Neural progenitor cell (in vitro differentiated cells): ENCODE measurements at regions not wholly inside any gene's neighbourhood (a gene's known extent, or its start where the extent isn't known, plus 50 kb on each side); places are given as distances from the start of the nearest gene placed in this dataset.

Source experiments
- DNase-seq: peaks from one replicate; pipeline ENCODE4 v3.0.0-alpha.2; 2016; ENCODE audit warnings: low spot score
- H2AFZ ChIP-seq: fragments of 200-600 bp; sonication (generic); replicated peaks from 2 replicates; pipeline ENCODE4 v1.6.1; 2016; ENCODE audit warnings: antibody characterized with exemption
- H3F3A ChIP-seq: fragments of 200-600 bp; sonication (generic); 2 replicates; pipeline ENCODE4 v1.6.1; 2016; ENCODE audit warnings: antibody characterized with exemption, low read depth
- H3K27ac ChIP-seq: fragments of 200-600 bp; sonication (generic); 2 replicates; pipeline ENCODE4 v1.5.1; 2016; ENCODE audit warnings: mild to moderate bottlenecking
- H3K27me3 ChIP-seq: fragments of 200-600 bp; sonication (generic); 2 replicates; pipeline ENCODE4 v1.6.1; 2016; ENCODE audit warnings: mild to moderate bottlenecking, moderate library complexity
- H3K36me3 ChIP-seq: fragments of 200-600 bp; sonication (generic); 2 replicates; pipeline ENCODE4 v1.5.1; 2016
- H3K4me1 ChIP-seq: fragments of 200-600 bp; sonication (generic); 2 replicates; pipeline ENCODE4 v1.6.1; 2016; ENCODE audit warnings: mixed run types
- H3K4me2 ChIP-seq: fragments of 200-600 bp; sonication (generic); 2 replicates; pipeline ENCODE4 v1.6.1; 2016
- H3K4me3 ChIP-seq: fragments of 200-600 bp; sonication (generic); 2 replicates; pipeline ENCODE4 v1.5.1; 2016
- H3K79me2 ChIP-seq: fragments of 200-600 bp; sonication (generic); 2 replicates; pipeline ENCODE4 v1.6.1; 2016; ENCODE audit warnings: low read depth
- H3K9ac ChIP-seq: fragments of 200-600 bp; sonication (generic); 2 replicates; pipeline ENCODE4 v1.6.1; 2016
- H3K9me3 ChIP-seq: fragments of 200-600 bp; sonication (generic); 2 replicates; pipeline ENCODE4 v1.5.1; 2016; ENCODE audit warnings: low read depth
- H4K20me1 ChIP-seq: fragments of 200-600 bp; sonication (generic); 2 replicates; pipeline ENCODE4 v1.6.1; 2016; ENCODE audit warnings: low read depth
- H3K27ac Mint-ChIP-seq: 3 replicates; pipeline ENCODE4 v1.8.0; 2021; ENCODE audit warnings: mixed read lengths
- H3K27me3 Mint-ChIP-seq: 2 replicates; pipeline ENCODE4 v1.8.0; 2022; ENCODE audit warnings: low read depth, mild to moderate bottlenecking, inconsistent platforms, moderate library complexity, mixed read lengths; ENCODE audit not compliant: insufficient read depth
- H3K36me3 Mint-ChIP-seq: 3 replicates; pipeline ENCODE4 v1.8.0; 2021; ENCODE audit warnings: mixed read lengths
- H3K4me1 Mint-ChIP-seq: 3 replicates; pipeline ENCODE4 v1.8.0; 2021; ENCODE audit warnings: mixed read lengths
- H3K4me3 Mint-ChIP-seq: 3 replicates; pipeline ENCODE4 v1.8.0; 2021; ENCODE audit warnings: mild to moderate bottlenecking, moderate library complexity, mixed read lengths
- H3K9me3 Mint-ChIP-seq: 3 replicates; pipeline ENCODE4 v1.8.0; 2020; ENCODE audit warnings: mixed read lengths
- CTCF ChIP-seq: fragments of 200-600 bp; sonication (generic); IDR thresholded peaks from 2 replicates; pipeline ENCODE4 v1.5.1; 2017; ENCODE audit warnings: antibody characterized with exemption, mild to moderate bottlenecking
- EZH2 ChIP-seq: fragments of 200-600 bp; sonication (generic); IDR thresholded peaks from 2 replicates; pipeline ENCODE4 v1.6.1; 2017; ENCODE audit warnings: antibody characterized with exemption, mild to moderate bottlenecking, moderate library complexity
- EZH2phosphoT487 ChIP-seq: fragments of 200-600 bp; sonication (generic); IDR thresholded peaks from 2 replicates; pipeline ENCODE4 v1.6.1; 2017; ENCODE audit warnings: antibody characterized with exemption

- H3K36me3 ChIP-seq: no peaks in the 10 kb centered on the region
- peaks cover 5% of the 10 kb centered on the region for H3K4me1 ChIP-seq
- peaks cover 3% of the 10 kb centered on the region for H3K36me3 Mint-ChIP-seq
- no peaks in the 10 kb centered on the region for H3K79me2 ChIP-seq
- no peak for DNase-seq
- H3K27ac ChIP-seq: no peak overlapping the region
- no peak overlapping the region for H2AFZ ChIP-seq
- H3K9me3 Mint-ChIP-seq: peaks cover 8% of the 10 kb centered on the region
- H3K4me2 ChIP-seq: no peak overlapping the region
- H3K4me1 Mint-ChIP-seq: peaks cover 15% of the 10 kb centered on the region
- H4K20me1 ChIP-seq: no peaks in the 10 kb centered on the region
- H3K9me3 ChIP-seq: no peaks in the 10 kb centered on the region
- H3K4me3 Mint-ChIP-seq: no peak overlapping the region
- H3K4me3 ChIP-seq: no peak overlapping the region
- no peak overlapping the region for H3K27ac Mint-ChIP-seq
- no peaks in the 10 kb centered on the region for H3K27me3 Mint-ChIP-seq
- no peak overlapping the region for H3K9ac ChIP-seq
- TF ChIP-seq EZH2phosphoT487 (no peak), EZH2 (no peak)
- no peaks in the 10 kb centered on the region for H3K27me3 ChIP-seq
- peaks cover 4% of the 10 kb centered on the region for H3F3A ChIP-seq
Observed at GRCh38 chr6:80480421-80481157, 374.1 kb downstream of the BCKDHB start.

DNA sequence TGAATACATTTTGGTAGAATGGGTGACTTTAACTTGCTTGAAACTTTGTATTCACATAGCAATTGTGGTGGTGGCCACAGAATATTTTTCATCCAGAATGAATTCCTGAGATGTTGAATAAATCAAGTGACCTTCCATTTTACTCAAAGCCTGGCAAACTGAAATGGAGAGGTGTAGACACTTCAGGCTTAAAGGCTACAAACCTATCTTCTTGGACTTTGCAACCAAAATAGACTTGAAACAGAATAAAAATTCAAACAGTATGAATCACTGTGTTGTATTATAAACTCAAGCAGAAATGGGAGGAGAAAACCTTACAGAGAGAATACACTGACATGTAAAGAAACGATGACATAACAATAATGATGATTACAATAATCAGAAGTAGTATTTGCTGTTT lies 371.6 kb downstream of the BCKDHB start:
- H3K4me2 ChIP-seq: no peak overlapping the region
- H3K4me3 ChIP-seq: no peak overlapping the region
- TF ChIP-seq CTCF: no peak
- TF ChIP-seq EZH2phosphoT487: no peak
- TF ChIP-seq EZH2: no peak
- H3K9me3 ChIP-seq: no peaks in the 10 kb centered on the region
- H3K9ac ChIP-seq: no peak overlapping the region
- H3K79me2 ChIP-seq: no peaks in the 10 kb centered on the region
- Mint-ChIP-seq H3K27me3 (no peaks in the 10 kb centered on the region), H3K4me1 (peaks cover 10% of the 10 kb centered on the region), H3K27ac (no peak overlapping the region), H3K9me3 (peaks cover 9% of the 10 kb centered on the region), H3K36me3 (no peaks in the 10 kb centered on the region), H3K4me3 (no peak overlapping the region)
- H3K36me3 ChIP-seq: no peaks in the 10 kb centered on the region
- H4K20me1 ChIP-seq: no peaks in the 10 kb centered on the region
- no peak overlapping the region for H3K27ac ChIP-seq
- H2AFZ ChIP-seq: no peak overlapping the region
- H3K27me3 ChIP-seq: no peaks in the 10 kb centered on the region
- H3K4me1 ChIP-seq: peaks cover 5% of the 10 kb centered on the region
- DNase-seq: no peak
- H3F3A ChIP-seq: peaks cover 4% of the 10 kb centered on the region

DNA sequence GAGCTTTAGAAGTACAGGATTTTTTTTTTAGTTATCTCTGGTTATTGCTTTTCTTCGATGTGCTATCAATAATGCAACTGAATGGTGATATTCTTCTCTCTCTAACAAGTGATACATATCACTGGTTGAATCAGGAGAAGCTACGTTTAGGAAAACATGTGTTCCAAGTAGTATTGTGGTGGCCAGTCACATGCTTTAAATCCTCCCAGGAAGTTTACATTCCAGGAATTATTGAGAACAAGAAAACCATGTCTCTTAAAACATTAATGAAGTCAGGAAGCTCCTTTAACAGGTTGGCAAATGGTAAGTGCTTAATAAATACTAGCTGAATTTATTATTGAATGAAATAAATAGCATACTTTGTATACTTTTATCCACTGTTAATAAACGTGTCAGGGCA lies 371.1 kb downstream of the BCKDHB start:
- H3K36me3 Mint-ChIP-seq: no peaks in the 10 kb centered on the region
- no peak for DNase-seq
- Histone ChIP-seq H3K27ac (no peak overlapping the region), H3K4me2 (no peak overlapping the region), H2AFZ (no peak overlapping the region), H3F3A (peaks cover 3% of the 10 kb centered on the region), H4K20me1 (no peaks in the 10 kb centered on the region), H3K4me1 (peaks cover 4% of the 10 kb centered on the region), H3K9me3 (no peaks in the 10 kb centered on the region), H3K79me2 (no peaks in the 10 kb centered on the region), H3K9ac (no peak overlapping the region), H3K36me3 (no peaks in the 10 kb centered on the region), H3K4me3 (no peak overlapping the region), H3K27me3 (no peaks in the 10 kb centered on the region)
- H3K4me1 Mint-ChIP-seq: peaks cover 7% of the 10 kb centered on the region
- H3K27ac Mint-ChIP-seq: peak overlapping the region; percentile 67
- H3K27me3 Mint-ChIP-seq: no peaks in the 10 kb centered on the region
- H3K9me3 Mint-ChIP-seq: peaks cover 7% of the 10 kb centered on the region
- no peak overlapping the region for H3K4me3 Mint-ChIP-seq
- TF ChIP-seq CTCF: no peak
- no peak for TF ChIP-seq EZH2
- TF ChIP-seq EZH2phosphoT487: no peak

GRCh38 chr6:80472271-80472670 lies 365.8 kb downstream of the BCKDHB start:
- Histone ChIP-seq H4K20me1 (no peaks in the 10 kb centered on the region), H3K27ac (no peak overlapping the region), H3F3A (no peaks in the 10 kb centered on the region), H3K9ac (no peak overlapping the region), H3K36me3 (no peaks in the 10 kb centered on the region), H3K4me2 (no peak overlapping the region), H3K4me3 (no peak overlapping the region), H3K9me3 (no peaks in the 10 kb centered on the region), H3K79me2 (no peaks in the 10 kb centered on the region), H2AFZ (no peak overlapping the region), H3K4me1 (no peaks in the 10 kb centered on the region), H3K27me3 (no peaks in the 10 kb centered on the region)
- H3K27ac Mint-ChIP-seq: no peak overlapping the region
- no peak overlapping the region for H3K4me3 Mint-ChIP-seq
- no peaks in the 10 kb centered on the region for H3K36me3 Mint-ChIP-seq
- peaks cover 4% of the 10 kb centered on the region for H3K9me3 Mint-ChIP-seq
- TF ChIP-seq EZH2phosphoT487: no peak
- no peak for TF ChIP-seq CTCF
- no peak for TF ChIP-seq EZH2
- no peaks in the 10 kb centered on the region for H3K27me3 Mint-ChIP-seq
- DNase-seq: no peak
- no peaks in the 10 kb centered on the region for H3K4me1 Mint-ChIP-seq
